NT2/D1 (cell line): ENCODE measurements at regions not wholly inside any gene's neighbourhood (a gene's known extent, or its start where the extent isn't known, plus 50 kb on each side); places are given as distances from the start of the nearest gene placed in this dataset.
A peak's percentile ranks its signal among the peaks of the same experiment; 100 is the strongest.

Experiments
- DNase-seq: peaks from one replicate; pipeline ENCODE4 v3.0.0-alpha.2; 2011; ENCODE audit warnings: low read depth, low spot score
- H3K27me3 ChIP-seq: 2 replicates; pipeline ENCODE4 v1.6.0; 2011; ENCODE audit warnings: mild to moderate bottlenecking; ENCODE audit not compliant: insufficient read length, insufficient read depth
- H3K36me3 ChIP-seq: 2 replicates; pipeline ENCODE4 v1.6.1; 2011; ENCODE audit warnings: mild to moderate bottlenecking, low read length, mixed read lengths; ENCODE audit not compliant: insufficient read depth, insufficient read length
- H3K4me1 ChIP-seq: 2 replicates; pipeline ENCODE4 v1.5.1; 2011; ENCODE audit not compliant: insufficient read depth, insufficient read length
- H3K4me3 ChIP-seq: 2 replicates; pipeline ENCODE4 v1.5.1; 2011; ENCODE audit warnings: low read depth; ENCODE audit not compliant: insufficient read length
- H3K9ac ChIP-seq: 2 replicates; pipeline ENCODE4 v1.6.0; 2011; ENCODE audit warnings: low read depth; ENCODE audit not compliant: insufficient read length
- H3K9me3 ChIP-seq: 2 replicates; pipeline ENCODE4 v1.5.1; 2011; ENCODE audit warnings: mild to moderate bottlenecking, low read length; ENCODE audit not compliant: insufficient read depth
- SUZ12 ChIP-seq: IDR thresholded peaks from 2 replicates; pipeline ENCODE4 v1.6.1; 2011; ENCODE audit not compliant: insufficient read length, insufficient read depth; ENCODE audit errors: extremely low read depth
- YY1 ChIP-seq: IDR thresholded peaks from 2 replicates; pipeline ENCODE4 v1.6.1; 2011; ENCODE audit not compliant: insufficient read length, insufficient read depth
- ZNF274 ChIP-seq: IDR thresholded peaks from 2 replicates; pipeline ENCODE4 v1.6.1; 2011; ENCODE audit warnings: mild to moderate bottlenecking, low read depth, low read length

DNA sequence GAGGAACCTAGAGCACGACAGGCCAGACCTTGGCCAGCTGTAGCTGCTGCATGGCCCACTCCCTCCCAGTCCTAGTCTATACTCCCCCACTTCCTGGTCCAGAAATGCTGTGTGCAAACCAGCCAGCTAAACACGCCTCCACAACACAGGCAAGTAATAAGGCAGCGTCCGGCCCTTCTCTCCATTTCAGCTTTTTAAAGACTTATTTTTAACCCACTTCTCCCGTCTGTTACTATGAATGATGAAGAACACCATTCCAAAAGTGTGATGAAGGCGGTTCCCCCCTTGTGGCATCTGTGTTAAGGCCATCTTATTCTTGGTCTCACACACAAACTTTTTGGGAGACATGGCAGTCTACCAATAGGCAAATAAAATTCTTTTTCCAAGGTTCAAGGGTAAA, 164.1 kb upstream of the CHRNA7 start:
- peaks cover 16% of the 10 kb centered on the region for H3K27me3 ChIP-seq
- TF ChIP-seq SUZ12 (no peak), ZNF274 (no peak), YY1 (no peak)
- DNase-seq, result no peak
- no peak overlapping the region for H3K9ac ChIP-seq
- H3K4me1 ChIP-seq, result no peaks in the 10 kb centered on the region
- no peaks in the 10 kb centered on the region for H3K36me3 ChIP-seq
- H3K9me3 ChIP-seq, result no peaks in the 10 kb centered on the region; the same call in 1 of the 2 replicates
- H3K4me3 ChIP-seq, result no peak overlapping the region

- peak; percentile 51 for DNase-seq
- no peak overlapping the region for H3K9ac ChIP-seq
These were observed 162.5 kb upstream of the CHRNA7 start for GRCh38 chr15:31867536-31868442.

DNA sequence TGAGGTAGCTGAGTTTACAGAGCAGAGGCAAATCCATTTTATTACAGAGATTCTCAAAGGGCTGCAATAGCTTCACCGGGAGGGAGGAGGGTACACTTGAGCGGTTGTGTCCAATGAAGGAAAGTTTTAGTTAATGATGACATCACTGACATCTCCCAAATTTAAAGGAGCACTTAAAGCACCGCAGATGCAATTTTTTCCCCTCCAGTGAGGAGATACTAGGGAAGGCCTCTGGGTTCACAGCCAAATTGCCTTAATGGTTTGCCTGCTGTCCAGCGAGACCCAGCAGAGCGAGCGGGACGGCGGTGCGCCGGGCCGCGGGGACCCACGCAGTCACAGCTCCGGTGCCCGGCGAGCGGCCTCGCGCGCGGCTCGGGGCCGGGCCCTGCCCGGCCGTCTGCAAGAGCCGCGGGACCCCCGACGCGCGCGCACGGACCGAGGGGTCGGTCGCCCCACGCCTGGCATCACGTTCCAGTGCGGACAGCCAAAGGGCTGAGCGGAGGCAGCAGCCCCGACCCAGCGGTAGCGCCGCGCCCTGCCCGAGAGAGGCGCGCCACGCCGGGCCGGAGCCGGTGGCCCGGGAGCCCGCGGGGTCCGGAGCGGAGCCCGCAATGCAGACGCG, 160.5 kb upstream of the CHRNA7 start:
- Histone ChIP-seq H3K4me3 (peak overlapping the region; percentile 59), H3K4me1 (no peaks in the 10 kb centered on the region), H3K36me3 (no peaks in the 10 kb centered on the region), H3K9ac (no peak overlapping the region), H3K27me3 (peaks cover 16% of the 10 kb centered on the region), H3K9me3 (no peaks in the 10 kb centered on the region)
- DNase-seq, result no peak
- no peak for TF ChIP-seq SUZ12
- TF ChIP-seq ZNF274, result no peak
- TF ChIP-seq YY1, result no peak

More at GRCh38 chr15:31867536-31868442, 162.5 kb upstream of the CHRNA7 start:
- Histone ChIP-seq H3K4me3 (no peak overlapping the region), H3K36me3 (no peaks in the 10 kb centered on the region), H3K4me1 (no peaks in the 10 kb centered on the region), H3K27me3 (peaks cover 16% of the 10 kb centered on the region), H3K9me3 (no peaks in the 10 kb centered on the region; the same call in 1 of the 2 replicates)
- TF ChIP-seq ZNF274 (no peak), SUZ12 (no peak), YY1 (no peak)

- Histone ChIP-seq H3K4me3 (peak within 1 kb of the TSS; percentile 63), H3K9me3 (no peaks in the 10 kb centered on the region), H3K36me3 (no peaks in the 10 kb centered on the region), H3K27me3 (peaks cover 16% of the 10 kb centered on the region), H3K4me1 (no peaks in the 10 kb centered on the region), H3K9ac (peak within 1 kb of the TSS; percentile 79)
- peak; percentile 55 for DNase-seq
- TF ChIP-seq SUZ12, result no peak
- no peak for TF ChIP-seq YY1
- TF ChIP-seq ZNF274, result no peak
These were observed 159.8 kb upstream of the CHRNA7 start, which contains the start of gene OTUD7A for GRCh38 chr15:31870328-31871165. Gene OTUD7A, minus strand, starts transcription at chr15:31870673.

- Histone ChIP-seq H3K27me3 (peaks cover 16% of the 10 kb centered on the region), H3K9me3 (no peaks in the 10 kb centered on the region), H3K4me3 (peak overlapping the region; percentile 63), H3K9ac (peak overlapping the region; percentile 79), H3K36me3 (no peaks in the 10 kb centered on the region), H3K4me1 (no peaks in the 10 kb centered on the region)
- no peak for DNase-seq
- no peak for TF ChIP-seq SUZ12
- no peak for TF ChIP-seq YY1
- no peak for TF ChIP-seq ZNF274
These were observed 159.0 kb upstream of the CHRNA7 start for GRCh38 chr15:31871166-31871886.

DNA sequence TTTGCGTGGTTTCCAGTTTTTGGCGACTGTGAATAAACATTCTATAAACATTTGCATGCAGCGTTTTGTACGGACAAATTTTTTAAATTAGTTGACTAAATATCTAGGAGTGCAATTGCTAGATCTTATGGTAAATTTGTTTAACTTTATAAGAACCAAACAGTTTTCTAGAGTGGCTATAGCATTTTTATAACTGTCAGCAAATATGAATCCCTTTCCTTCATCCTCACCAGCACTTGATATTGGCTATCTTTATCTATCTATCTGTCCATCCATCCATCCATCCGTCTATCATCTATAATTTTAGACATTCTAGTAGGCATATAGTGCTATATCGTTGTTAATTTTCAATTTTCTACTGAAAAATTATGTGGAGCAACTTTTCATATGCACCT, 158.4 kb upstream of the CHRNA7 start:
- no peak overlapping the region for H3K4me3 ChIP-seq
- no peaks in the 10 kb centered on the region for H3K9me3 ChIP-seq
- no peak overlapping the region for H3K9ac ChIP-seq
- peaks cover 16% of the 10 kb centered on the region for H3K27me3 ChIP-seq
- H3K36me3 ChIP-seq, result no peaks in the 10 kb centered on the region
- TF ChIP-seq SUZ12, result no peak
- TF ChIP-seq YY1, result no peak
- TF ChIP-seq ZNF274, result no peak
- no peak for DNase-seq
- H3K4me1 ChIP-seq, result no peaks in the 10 kb centered on the region
